ENCODE measurements at regions not wholly inside any gene's neighbourhood (a gene's known extent, or its start where the extent isn't known, plus 50 kb on each side); places are given as distances from the start of the nearest gene placed in this dataset.

GRCh38 chr4:125388613-125389012 is 73.9 kb downstream of the FAT4 start:
- H3K27ac ChIP-seq (ENCODE audit: low read length): no peak overlapping the region
- no peak overlapping the region for H3K9ac ChIP-seq (ENCODE audit: low read length)

GRCh38 chr4:125389713-125390112 is 75.0 kb downstream of the FAT4 start:
- Histone ChIP-seq H3F3A (ENCODE audit: insufficient read depth, low read length) (no peaks in the 10 kb centered on the region), H3K4me2 (ENCODE audit: low read depth, low read length) (no peak overlapping the region), H2AFZ (ENCODE audit: low read length) (no peak overlapping the region), H3K27me3 (replicated peaks; ENCODE audit: insufficient read depth, low read length) (no peaks in the 10 kb centered on the region), H3K4me1 (ENCODE audit: low read length) (no peaks in the 10 kb centered on the region), H3K79me2 (ENCODE audit: low read length) (no peaks in the 10 kb centered on the region), H3K27ac (ENCODE audit: low read length) (no peak overlapping the region), H4K20me1 (ENCODE audit: insufficient read depth, low read length) (no peaks in the 10 kb centered on the region), H3K36me3 (replicated peaks; ENCODE audit: insufficient read depth, low read length) (no peaks in the 10 kb centered on the region), H3K9ac (ENCODE audit: low read length) (no peak overlapping the region), H3K9me3 (replicated peaks; ENCODE audit: insufficient read depth, low read length) (no peaks in the 10 kb centered on the region), H3K9me2 (replicated peaks; ENCODE audit: insufficient read depth, low read length) (no peaks in the 10 kb centered on the region), H3K4me3 (ENCODE audit: low read length) (no peak overlapping the region)
- no peak for DNase-seq
- TF ChIP-seq EZH2 (optimal IDR thresholded peaks at IDR 0.05; ENCODE audit: low read depth, low read length) (no peak), EZH2phosphoT487 (IDR thresholded peaks at IDR 0.05; ENCODE audit: low read length) (no peak), CTCF (IDR thresholded peaks at IDR 0.05; ENCODE audit: low read length) (no peak)

More at GRCh38 chr4:125388613-125389012, 73.9 kb downstream of the FAT4 start:
- H3K9me3 ChIP-seq (replicated peaks; ENCODE audit: insufficient read depth, low read length): no peaks in the 10 kb centered on the region
- no peaks in the 10 kb centered on the region for H3K4me1 ChIP-seq (ENCODE audit: low read length)
- H3K79me2 ChIP-seq (ENCODE audit: low read length): no peaks in the 10 kb centered on the region
- no peaks in the 10 kb centered on the region for H4K20me1 ChIP-seq (ENCODE audit: insufficient read depth, low read length)
- no peaks in the 10 kb centered on the region for H3K27me3 ChIP-seq (replicated peaks; ENCODE audit: insufficient read depth, low read length)
- no peaks in the 10 kb centered on the region for H3K9me2 ChIP-seq (replicated peaks; ENCODE audit: insufficient read depth, low read length)
- no peak for TF ChIP-seq CTCF (IDR thresholded peaks at IDR 0.05; ENCODE audit: low read length)
- TF ChIP-seq EZH2 (optimal IDR thresholded peaks at IDR 0.05; ENCODE audit: low read depth, low read length): no peak
- no peak for TF ChIP-seq EZH2phosphoT487 (IDR thresholded peaks at IDR 0.05; ENCODE audit: low read length)
- H3K4me2 ChIP-seq (ENCODE audit: low read depth, low read length): no peak overlapping the region
- no peak overlapping the region for H2AFZ ChIP-seq (ENCODE audit: low read length)
- H3K4me3 ChIP-seq (ENCODE audit: low read length): no peak overlapping the region
- H3K36me3 ChIP-seq (replicated peaks; ENCODE audit: insufficient read depth, low read length): no peaks in the 10 kb centered on the region
- no peak for DNase-seq
- H3F3A ChIP-seq (ENCODE audit: insufficient read depth, low read length): no peaks in the 10 kb centered on the region

GRCh38 chr4:125390126-125390525 is 75.4 kb downstream of the FAT4 start:
- Histone ChIP-seq H2AFZ (ENCODE audit: low read length) (no peak overlapping the region), H3K79me2 (ENCODE audit: low read length) (no peaks in the 10 kb centered on the region), H3F3A (ENCODE audit: insufficient read depth, low read length) (no peaks in the 10 kb centered on the region), H3K9ac (ENCODE audit: low read length) (no peak overlapping the region), H3K4me2 (ENCODE audit: low read depth, low read length) (no peak overlapping the region), H3K9me3 (replicated peaks; ENCODE audit: insufficient read depth, low read length) (no peaks in the 10 kb centered on the region), H3K4me3 (ENCODE audit: low read length) (no peak overlapping the region), H3K9me2 (replicated peaks; ENCODE audit: insufficient read depth, low read length) (no peaks in the 10 kb centered on the region), H3K36me3 (replicated peaks; ENCODE audit: insufficient read depth, low read length) (no peaks in the 10 kb centered on the region), H3K27ac (ENCODE audit: low read length) (no peak overlapping the region), H3K27me3 (replicated peaks; ENCODE audit: insufficient read depth, low read length) (no peaks in the 10 kb centered on the region), H4K20me1 (ENCODE audit: insufficient read depth, low read length) (no peaks in the 10 kb centered on the region), H3K4me1 (ENCODE audit: low read length) (no peaks in the 10 kb centered on the region)
- no peak for DNase-seq
- no peak for TF ChIP-seq EZH2 (optimal IDR thresholded peaks at IDR 0.05; ENCODE audit: low read depth, low read length)

GRCh38 chr4:125390727-125391126 is 76.0 kb downstream of the FAT4 start:
- Histone ChIP-seq H2AFZ (ENCODE audit: low read length) (no peak overlapping the region), H3K27me3 (replicated peaks; ENCODE audit: insufficient read depth, low read length) (no peaks in the 10 kb centered on the region), H3K27ac (ENCODE audit: low read length) (no peak overlapping the region), H4K20me1 (ENCODE audit: insufficient read depth, low read length) (no peaks in the 10 kb centered on the region), H3K9ac (ENCODE audit: low read length) (no peak overlapping the region), H3K9me3 (replicated peaks; ENCODE audit: insufficient read depth, low read length) (no peaks in the 10 kb centered on the region), H3K36me3 (replicated peaks; ENCODE audit: insufficient read depth, low read length) (no peaks in the 10 kb centered on the region), H3K79me2 (ENCODE audit: low read length) (no peaks in the 10 kb centered on the region), H3K4me1 (ENCODE audit: low read length) (no peaks in the 10 kb centered on the region), H3F3A (ENCODE audit: insufficient read depth, low read length) (no peaks in the 10 kb centered on the region), H3K9me2 (replicated peaks; ENCODE audit: insufficient read depth, low read length) (no peaks in the 10 kb centered on the region), H3K4me3 (ENCODE audit: low read length) (no peak overlapping the region), H3K4me2 (ENCODE audit: low read depth, low read length) (no peak overlapping the region)
- no peak for TF ChIP-seq EZH2 (optimal IDR thresholded peaks at IDR 0.05; ENCODE audit: low read depth, low read length)
- TF ChIP-seq CTCF (IDR thresholded peaks at IDR 0.05; ENCODE audit: low read length): no peak
- no peak for TF ChIP-seq EZH2phosphoT487 (IDR thresholded peaks at IDR 0.05; ENCODE audit: low read length)
- no peak for DNase-seq
